ENCODE measurements at regions not wholly inside any gene's neighbourhood (a gene's known extent, or its start where the extent isn't known, plus 50 kb on each side); places are given as distances from the start of the nearest gene placed in this dataset.

GRCh38 chr13:87878706-87879105, 207.5 kb downstream of the SLITRK5 start:
- TF ChIP-seq POLR2A (IDR thresholded peaks at IDR 0.05), result no peak
- no peak for TF ChIP-seq CTCF (IDR thresholded peaks at IDR 0.05)
- no peak for TF ChIP-seq POLR2AphosphoS5 (IDR thresholded peaks at IDR 0.05)
- no peak for TF ChIP-seq EP300 (IDR thresholded peaks at IDR 0.05)

Data from sigmoid colon (tissue), 4 donors.